GM13977 (cell line): ENCODE measurements at regions not wholly inside any gene's neighbourhood (a gene's known extent, or its start where the extent isn't known, plus 50 kb on each side); places are given as distances from the start of the nearest gene placed in this dataset.

Experiments used
- DNase-seq: peaks from one replicate; pipeline ENCODE4 v3.0.0; 2012; ENCODE audit warnings: low spot score
- CTCF ChIP-seq: IDR thresholded peaks from 2 replicates; pipeline ENCODE4 v1.5.1; 2012; ENCODE audit warnings: mild to moderate bottlenecking, control low read depth; ENCODE audit not compliant: insufficient read depth; ENCODE audit errors: extremely low read depth, missing control alignments
- in situ Hi-C: fragments of 300-500 bp; cut with MboI; formaldehyde crosslinking; loops from one replicate; pipeline ENCODE4 v1.12.0; 2022; ENCODE audit warnings: low sequenced_read_pairs, low pct_unique_long_range_greater_than_20kb, mixed read lengths, inconsistent platforms; ENCODE audit not compliant: unreplicated experiment

DNA sequence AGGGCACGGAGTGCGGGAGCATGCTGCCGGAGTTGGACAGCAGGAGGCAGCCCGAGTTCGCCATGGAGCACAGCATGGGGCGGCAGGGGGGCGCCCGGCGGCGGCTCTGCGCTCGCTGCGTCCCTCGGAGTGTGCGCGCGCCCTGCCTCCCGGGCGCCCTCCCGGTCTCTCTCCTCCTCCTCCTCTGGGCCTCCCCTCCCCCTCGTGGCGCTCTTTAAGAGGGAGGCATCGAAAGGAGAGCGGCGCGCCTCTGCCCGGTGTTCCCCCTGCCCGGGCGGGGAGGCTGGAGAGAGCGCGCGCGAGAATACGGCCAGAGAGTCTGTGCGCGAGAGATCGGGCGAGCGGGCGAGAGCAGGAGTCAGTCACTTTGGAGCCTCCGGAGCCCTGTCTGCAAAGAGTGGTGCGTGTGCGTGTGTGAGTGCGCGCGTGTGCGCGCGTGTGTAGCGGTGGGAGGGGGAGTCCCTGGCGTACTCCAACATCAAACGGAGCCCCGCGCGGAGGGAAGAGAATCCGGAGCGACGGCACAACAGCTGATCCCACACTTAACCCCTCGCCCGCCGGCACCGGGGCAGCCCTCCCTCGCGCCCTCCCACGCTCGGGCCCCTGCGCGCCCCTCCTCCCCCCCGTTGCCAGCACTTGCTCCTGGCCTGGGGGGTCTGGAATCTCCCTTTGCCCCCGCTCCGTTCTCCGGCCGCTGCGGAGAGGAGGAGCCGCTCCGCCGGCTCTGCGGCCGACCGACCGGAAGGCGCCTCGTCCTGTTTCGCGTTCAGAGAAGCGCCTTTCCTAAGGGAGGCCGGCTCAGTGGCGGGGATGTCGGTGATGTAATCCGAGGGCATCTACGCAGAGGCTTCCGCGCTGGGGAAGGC, 108.9 kb downstream of the ENGASE start:
- DNase-seq: peak; percentile 70
- no peak for TF ChIP-seq CTCF
- in situ Hi-C loops: loop anchor here (10.0 kb wide), 1 partner anchor 211 kb away; no protein-coding TSS in a partner anchor

- no peak for TF ChIP-seq CTCF
- no peak for DNase-seq
- in situ Hi-C loops: loop anchor here (10.0 kb wide), 1 partner anchor 212 kb away; no protein-coding TSS in a partner anchor
Measured at GRCh38 chr17:79183043-79183292, 108.3 kb downstream of the ENGASE start.

DNA sequence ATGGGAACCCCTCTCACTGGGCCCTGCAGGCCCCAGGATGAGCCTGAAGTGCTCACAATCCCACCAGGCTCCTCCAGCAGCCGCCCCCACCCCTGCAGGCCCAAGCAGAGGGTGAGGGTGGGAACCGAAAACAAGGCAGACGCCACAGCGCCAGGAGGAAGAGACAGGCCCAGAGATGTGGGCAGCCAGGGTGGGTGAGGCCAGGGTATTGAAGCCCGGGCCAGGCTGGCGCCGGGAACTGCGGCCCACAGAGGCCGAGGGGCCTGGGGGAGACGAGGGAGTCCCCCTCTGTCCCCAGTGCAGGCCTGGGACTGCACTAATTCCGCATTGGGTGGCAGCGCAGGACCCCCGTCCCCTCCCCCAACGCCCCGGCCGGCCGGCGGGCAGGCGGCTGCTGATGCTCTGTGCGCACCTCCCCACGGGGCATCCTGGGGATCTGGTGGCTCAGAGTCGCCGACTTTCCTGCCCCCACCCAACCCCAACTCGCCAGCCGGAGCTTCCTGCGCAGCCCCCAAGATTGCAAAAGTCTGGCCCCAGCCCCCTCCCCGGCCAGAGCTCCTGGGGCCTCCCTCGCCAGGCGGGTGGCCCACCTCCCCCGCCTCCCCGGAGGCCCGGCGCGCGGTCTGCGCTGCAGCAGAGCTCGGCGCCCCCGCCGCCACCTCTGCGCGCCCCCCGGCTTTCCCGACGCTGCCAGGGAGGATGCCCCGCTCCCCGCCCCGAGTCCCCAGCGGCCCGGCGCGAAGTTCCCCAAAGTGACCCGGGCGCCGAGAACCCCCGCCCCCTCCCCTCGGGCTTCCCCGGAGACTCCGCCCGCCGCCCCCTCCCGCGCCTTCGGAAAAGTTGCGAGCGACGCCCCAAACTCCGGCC, 107.8 kb downstream of the ENGASE start:
- DNase-seq: no peak
- no peak for TF ChIP-seq CTCF
- in situ Hi-C loops: loop anchor here (10.0 kb wide), 1 partner anchor 212 kb away; no protein-coding TSS in a partner anchor

DNA sequence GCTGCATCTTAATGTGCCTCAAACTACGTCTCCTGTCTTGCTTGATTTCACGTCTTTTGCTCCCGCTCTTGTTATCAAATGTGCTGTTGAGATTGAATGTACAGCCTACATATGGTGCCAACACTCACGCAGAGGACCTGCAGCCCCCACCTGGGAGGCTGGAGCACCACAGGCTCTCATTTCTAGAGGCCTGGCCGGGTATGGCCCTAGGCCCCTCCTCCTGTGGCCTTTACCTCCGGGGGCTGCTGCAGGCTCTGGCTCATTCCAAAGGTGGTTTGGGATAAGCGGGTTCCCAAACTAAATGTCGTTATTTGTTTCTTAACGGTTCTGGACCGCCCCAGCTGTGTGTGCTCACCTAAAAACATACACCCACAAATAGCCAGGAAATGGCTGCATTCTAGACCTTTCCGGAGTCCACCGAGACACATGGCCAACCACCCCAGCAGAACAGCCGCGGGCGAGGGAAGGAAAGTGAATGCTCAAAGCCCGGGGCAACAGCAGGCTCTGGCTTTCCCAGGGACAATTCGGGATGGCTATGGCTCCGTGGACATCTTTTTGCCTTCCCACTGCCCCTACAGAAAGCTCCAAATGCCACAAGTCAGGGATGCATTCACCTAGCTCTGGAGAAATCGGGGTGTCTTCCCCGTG, 105.9 kb downstream of the ENGASE start:
- no peak for TF ChIP-seq CTCF
- in situ Hi-C loops: loop anchor here (10.0 kb wide), 1 partner anchor 214 kb away; no protein-coding TSS in a partner anchor
- no peak for DNase-seq

- no peak for DNase-seq
- TF ChIP-seq CTCF: no peak
- in situ Hi-C loops: no loop called here
Measured at GRCh38 chr17:79179334-79179733, 104.7 kb downstream of the ENGASE start.

- no peak for TF ChIP-seq CTCF
- DNase-seq: no peak
- in situ Hi-C loops: no loop called here
Measured at GRCh38 chr17:79177877-79178276, 103.3 kb downstream of the ENGASE start.
